ENCODE measurements at regions not wholly inside any gene's neighbourhood (a gene's known extent, or its start where the extent isn't known, plus 50 kb on each side); places are given as distances from the start of the nearest gene placed in this dataset.
A peak's percentile ranks its signal among the peaks of the same experiment; 100 is the strongest.

DNA sequence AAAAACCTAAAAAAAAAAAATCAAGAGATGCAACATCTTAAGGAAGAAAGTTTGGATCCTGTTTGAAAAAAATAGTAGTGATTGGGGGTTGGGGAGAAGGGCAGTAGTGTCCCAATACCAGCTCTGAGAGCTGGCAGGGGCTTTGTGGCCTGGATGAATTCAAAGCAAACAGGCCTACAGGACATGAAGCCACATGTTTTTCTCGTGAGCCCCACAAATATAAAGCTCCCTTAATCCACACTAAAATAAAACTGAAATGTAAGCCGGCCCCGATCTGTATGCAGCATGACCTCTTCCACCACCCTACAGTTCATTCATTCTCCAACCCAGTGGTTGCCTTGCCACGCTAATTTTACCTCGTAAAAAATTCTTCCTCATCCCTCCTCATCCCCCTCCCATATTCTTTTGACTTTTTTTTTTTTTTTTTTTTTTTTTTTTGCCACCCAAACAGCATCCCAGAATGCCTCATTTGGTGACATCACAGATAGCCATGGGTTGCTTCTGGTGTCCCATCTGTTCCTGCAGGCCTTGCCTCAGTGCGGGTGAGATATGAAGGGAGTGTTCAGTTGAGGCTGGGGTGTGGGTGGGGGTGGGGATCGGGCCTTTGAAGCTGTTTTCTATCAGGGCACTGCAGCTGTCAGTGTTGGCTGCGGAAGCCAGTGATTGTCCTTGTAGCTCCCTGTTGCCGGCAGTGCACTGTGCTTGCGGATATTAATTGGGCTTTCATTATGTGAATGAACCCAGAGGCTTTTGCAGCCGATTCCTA is 81.6 kb upstream of the NFIB start (continued):
- TF ChIP-seq, protein P1, sequence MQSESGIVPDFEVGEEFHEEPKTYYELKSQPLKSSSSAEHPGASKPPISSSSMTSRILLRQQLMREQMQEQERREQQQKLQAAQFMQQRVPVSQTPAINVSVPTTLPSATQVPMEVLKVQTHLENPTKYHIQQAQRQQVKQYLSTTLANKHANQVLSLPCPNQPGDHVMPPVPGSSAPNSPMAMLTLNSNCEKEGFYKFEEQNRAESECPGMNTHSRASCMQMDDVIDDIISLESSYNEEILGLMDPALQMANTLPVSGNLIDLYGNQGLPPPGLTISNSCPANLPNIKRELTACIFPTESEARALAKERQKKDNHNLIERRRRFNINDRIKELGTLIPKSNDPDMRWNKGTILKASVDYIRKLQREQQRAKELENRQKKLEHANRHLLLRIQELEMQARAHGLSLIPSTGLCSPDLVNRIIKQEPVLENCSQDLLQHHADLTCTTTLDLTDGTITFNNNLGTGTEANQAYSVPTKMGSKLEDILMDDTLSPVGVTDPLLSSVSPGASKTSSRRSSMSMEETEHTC (IDR thresholded peaks at IDR 0.05): no peak
- TF ChIP-seq, protein P2, sequence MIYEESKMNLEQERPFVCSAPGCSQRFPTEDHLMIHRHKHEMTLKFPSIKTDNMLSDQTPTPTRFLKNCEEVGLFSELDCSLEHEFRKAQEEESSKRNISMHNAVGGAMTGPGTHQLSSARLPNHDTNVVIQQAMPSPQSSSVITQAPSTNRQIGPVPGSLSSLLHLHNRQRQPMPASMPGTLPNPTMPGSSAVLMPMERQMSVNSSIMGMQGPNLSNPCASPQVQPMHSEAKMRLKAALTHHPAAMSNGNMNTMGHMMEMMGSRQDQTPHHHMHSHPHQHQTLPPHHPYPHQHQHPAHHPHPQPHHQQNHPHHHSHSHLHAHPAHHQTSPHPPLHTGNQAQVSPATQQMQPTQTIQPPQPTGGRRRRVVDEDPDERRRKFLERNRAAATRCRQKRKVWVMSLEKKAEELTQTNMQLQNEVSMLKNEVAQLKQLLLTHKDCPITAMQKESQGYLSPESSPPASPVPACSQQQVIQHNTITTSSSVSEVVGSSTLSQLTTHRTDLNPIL (CRISPR knock-in tag; IDR thresholded peaks at IDR 0.05): no peak
- TF ChIP-seq ZNF79 (CRISPR knock-in tag; IDR thresholded peaks at IDR 0.05; ENCODE audit: low read depth) (no peak), EZH2 (IDR thresholded peaks at IDR 0.05; ENCODE audit: borderline replicate concordance, low read depth, low read length) (no peak), TSC22D4 (tag; IDR thresholded peaks at IDR 0.05) (no peak), TEAD2 (tag; IDR thresholded peaks at IDR 0.05) (no peak), CXXC5 (CRISPR knock-in tag; IDR thresholded peaks at IDR 0.05) (peak; percentile 87), KDM1A (IDR thresholded peaks at IDR 0.05) (peak; percentile 95), NR2F6 (CRISPR knock-in tag; IDR thresholded peaks at IDR 0.05) (no peak), NUFIP1 (IDR thresholded peaks at IDR 0.05; ENCODE audit: partially characterized antibody) (no peak), PHF8 (IDR thresholded peaks at IDR 0.05; ENCODE audit: borderline replicate concordance, low read length) (no peak), CCNT2 (IDR thresholded peaks at IDR 0.05; ENCODE audit: borderline replicate concordance, extremely low read depth, insufficient read length, low read depth, low read length) (peak; percentile 63), SRSF3 (IDR thresholded peaks at IDR 0.05; ENCODE audit: insufficient read depth, low read length) (no peak), SNIP1 (IDR thresholded peaks at IDR 0.05; ENCODE audit: low read depth) (no peak)
- TF ChIP-seq, protein P3, sequence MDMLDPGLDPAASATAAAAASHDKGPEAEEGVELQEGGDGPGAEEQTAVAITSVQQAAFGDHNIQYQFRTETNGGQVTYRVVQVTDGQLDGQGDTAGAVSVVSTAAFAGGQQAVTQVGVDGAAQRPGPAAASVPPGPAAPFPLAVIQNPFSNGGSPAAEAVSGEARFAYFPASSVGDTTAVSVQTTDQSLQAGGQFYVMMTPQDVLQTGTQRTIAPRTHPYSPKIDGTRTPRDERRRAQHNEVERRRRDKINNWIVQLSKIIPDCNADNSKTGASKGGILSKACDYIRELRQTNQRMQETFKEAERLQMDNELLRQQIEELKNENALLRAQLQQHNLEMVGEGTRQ (CRISPR knock-in tag; IDR thresholded peaks at IDR 0.05): no peak
- TF ChIP-seq, protein P4, sequence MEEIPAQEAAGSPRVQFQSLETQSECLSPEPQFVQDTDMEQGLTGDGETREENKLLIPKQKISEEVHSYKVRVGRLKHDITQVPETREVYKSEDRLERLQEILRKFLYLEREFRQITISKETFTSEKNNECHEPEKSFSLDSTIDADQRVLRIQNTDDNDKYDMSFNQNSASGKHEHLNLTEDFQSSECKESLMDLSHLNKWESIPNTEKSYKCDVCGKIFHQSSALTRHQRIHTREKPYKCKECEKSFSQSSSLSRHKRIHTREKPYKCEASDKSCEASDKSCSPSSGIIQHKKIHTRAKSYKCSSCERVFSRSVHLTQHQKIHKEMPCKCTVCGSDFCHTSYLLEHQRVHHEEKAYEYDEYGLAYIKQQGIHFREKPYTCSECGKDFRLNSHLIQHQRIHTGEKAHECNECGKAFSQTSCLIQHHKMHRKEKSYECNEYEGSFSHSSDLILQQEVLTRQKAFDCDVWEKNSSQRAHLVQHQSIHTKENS (CRISPR knock-in tag; IDR thresholded peaks at IDR 0.05): no peak
- TF ChIP-seq, protein P5, sequence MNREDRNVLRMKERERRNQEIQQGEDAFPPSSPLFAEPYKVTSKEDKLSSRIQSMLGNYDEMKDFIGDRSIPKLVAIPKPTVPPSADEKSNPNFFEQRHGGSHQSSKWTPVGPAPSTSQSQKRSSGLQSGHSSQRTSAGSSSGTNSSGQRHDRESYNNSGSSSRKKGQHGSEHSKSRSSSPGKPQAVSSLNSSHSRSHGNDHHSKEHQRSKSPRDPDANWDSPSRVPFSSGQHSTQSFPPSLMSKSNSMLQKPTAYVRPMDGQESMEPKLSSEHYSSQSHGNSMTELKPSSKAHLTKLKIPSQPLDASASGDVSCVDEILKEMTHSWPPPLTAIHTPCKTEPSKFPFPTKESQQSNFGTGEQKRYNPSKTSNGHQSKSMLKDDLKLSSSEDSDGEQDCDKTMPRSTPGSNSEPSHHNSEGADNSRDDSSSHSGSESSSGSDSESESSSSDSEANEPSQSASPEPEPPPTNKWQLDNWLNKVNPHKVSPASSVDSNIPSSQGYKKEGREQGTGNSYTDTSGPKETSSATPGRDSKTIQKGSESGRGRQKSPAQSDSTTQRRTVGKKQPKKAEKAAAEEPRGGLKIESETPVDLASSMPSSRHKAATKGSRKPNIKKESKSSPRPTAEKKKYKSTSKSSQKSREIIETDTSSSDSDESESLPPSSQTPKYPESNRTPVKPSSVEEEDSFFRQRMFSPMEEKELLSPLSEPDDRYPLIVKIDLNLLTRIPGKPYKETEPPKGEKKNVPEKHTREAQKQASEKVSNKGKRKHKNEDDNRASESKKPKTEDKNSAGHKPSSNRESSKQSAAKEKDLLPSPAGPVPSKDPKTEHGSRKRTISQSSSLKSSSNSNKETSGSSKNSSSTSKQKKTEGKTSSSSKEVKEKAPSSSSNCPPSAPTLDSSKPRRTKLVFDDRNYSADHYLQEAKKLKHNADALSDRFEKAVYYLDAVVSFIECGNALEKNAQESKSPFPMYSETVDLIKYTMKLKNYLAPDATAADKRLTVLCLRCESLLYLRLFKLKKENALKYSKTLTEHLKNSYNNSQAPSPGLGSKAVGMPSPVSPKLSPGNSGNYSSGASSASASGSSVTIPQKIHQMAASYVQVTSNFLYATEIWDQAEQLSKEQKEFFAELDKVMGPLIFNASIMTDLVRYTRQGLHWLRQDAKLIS (CRISPR knock-in tag; IDR thresholded peaks at IDR 0.05): no peak
- TF ChIP-seq, protein P6, sequence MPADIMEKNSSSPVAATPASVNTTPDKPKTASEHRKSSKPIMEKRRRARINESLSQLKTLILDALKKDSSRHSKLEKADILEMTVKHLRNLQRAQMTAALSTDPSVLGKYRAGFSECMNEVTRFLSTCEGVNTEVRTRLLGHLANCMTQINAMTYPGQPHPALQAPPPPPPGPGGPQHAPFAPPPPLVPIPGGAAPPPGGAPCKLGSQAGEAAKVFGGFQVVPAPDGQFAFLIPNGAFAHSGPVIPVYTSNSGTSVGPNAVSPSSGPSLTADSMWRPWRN (IDR thresholded peaks at IDR 0.05; ENCODE audit: low read depth): no peak

Data from K562 (cell line).